HEK293 (cell line): ENCODE measurements at regions not wholly inside any gene's neighbourhood (a gene's known extent, or its start where the extent isn't known, plus 50 kb on each side); places are given as distances from the start of the nearest gene placed in this dataset.

Experiments
- CTCF ChIA-PET: fragments of 350-600 bp; formaldehyde crosslinking; extraction: SDS; loops from one replicate; lab custom pipeline; 2021; ENCODE audit warnings: antibody characterized with exemption; lab: Yijun Ruan, JAX
- POLR2A ChIA-PET: fragments of 300-600 bp; formaldehyde crosslinking; extraction: SDS; loops from one replicate; lab custom pipeline; 2020; ENCODE audit warnings: antibody characterized with exemption, inconsistent platforms; lab: Yijun Ruan, JAX
- H3K27ac ChIP-seq: fragments of 200-500 bp; sonication (Bioruptor generic); 2 replicates; pipeline ENCODE4 v1.5.1; 2014; ENCODE audit warnings: low read depth, low read length, control low read depth, inconsistent platforms; ENCODE audit errors: extremely low read depth
- H3K36me3 ChIP-seq, 2 experiments: fragments of 200-500 bp in 1 of 2; sonication (Bioruptor generic) in 1 of 2; 1 replicate in 1 of 2; 2 replicates in 1 of 2; pipeline ENCODE4 v1.5.1; 2014 to 2017; ENCODE audit warnings: inconsistent platforms in 2 of 2, low read length in 2 of 2; ENCODE audit not compliant: control insufficient read depth in 2 of 2, insufficient read depth in 1 of 2
- H3K4me1 ChIP-seq: fragments of 200-500 bp; sonication (Bioruptor generic); 2 replicates; pipeline ENCODE4 v1.5.1; 2014; ENCODE audit warnings: mild to moderate bottlenecking, low read length, inconsistent platforms; ENCODE audit not compliant: control insufficient read depth, insufficient read depth
- H3K4me3 ChIP-seq: 2 replicates; pipeline ENCODE4 v1.5.1; 2011; ENCODE audit warnings: low read depth, mild to moderate bottlenecking, control low read depth, low read length, moderate library complexity
- H3K9me3 ChIP-seq: fragments of 200-500 bp; sonication (Bioruptor generic); 2 replicates; pipeline ENCODE4 v1.5.1; 2014; ENCODE audit warnings: low read depth, low read length, inconsistent platforms; ENCODE audit not compliant: control insufficient read depth, insufficient read depth
- GLIS1 ChIP-seq: fragments of 450-650 bp; formaldehyde crosslinking; IDR thresholded peaks from 2 replicates; pipeline ENCODE4 v1.5.1; 2016; ENCODE audit warnings: missing biosample characterization, missing genetic modification characterization
- KLF9 ChIP-seq: fragments of 450-650 bp; formaldehyde crosslinking; IDR thresholded peaks from 2 replicates; pipeline ENCODE4 v1.5.1; 2016; ENCODE audit warnings: missing biosample characterization, missing genetic modification characterization, low read depth
- OVOL3 ChIP-seq: fragments of 450-650 bp; formaldehyde crosslinking; IDR thresholded peaks from 2 replicates; pipeline ENCODE4 v1.5.1; 2016; ENCODE audit warnings: missing biosample characterization, missing genetic modification characterization
- PRDM1 ChIP-seq: fragments of 450-650 bp; formaldehyde crosslinking; IDR thresholded peaks from 2 replicates; pipeline ENCODE4; 2016; ENCODE audit warnings: missing biosample characterization, missing genetic modification characterization
- PRDM10 ChIP-seq: fragments of 450-650 bp; formaldehyde crosslinking; IDR thresholded peaks from 2 replicates; pipeline ENCODE4 v1.5.1; 2016; ENCODE audit warnings: missing biosample characterization, missing genetic modification characterization
- RBAK ChIP-seq: fragments of 450-650 bp; formaldehyde crosslinking; IDR thresholded peaks from 2 replicates; pipeline ENCODE4 v1.5.1; 2016; ENCODE audit warnings: missing biosample characterization, missing genetic modification characterization
- SCRT2 ChIP-seq: fragments of 450-650 bp; formaldehyde crosslinking; IDR thresholded peaks from 2 replicates; pipeline ENCODE4 v1.5.1; 2016; ENCODE audit warnings: missing biosample characterization, missing genetic modification characterization
- TSHZ1 ChIP-seq: fragments of 450-650 bp; formaldehyde crosslinking; IDR thresholded peaks from 2 replicates; pipeline ENCODE4 v1.5.1; 2016; ENCODE audit warnings: missing biosample characterization, missing genetic modification characterization, borderline replicate concordance
- YY1 ChIP-seq: fragments of 450-650 bp; formaldehyde crosslinking; IDR thresholded peaks from 2 replicates; pipeline ENCODE4 v1.5.1; 2018; ENCODE audit warnings: missing biosample characterization, missing genetic modification characterization
- ZBTB11 ChIP-seq: fragments of 450-650 bp; formaldehyde crosslinking; conservative IDR thresholded peaks from 2 replicates; pipeline ENCODE4 v1.5.1; 2016; ENCODE audit warnings: low read depth, missing biosample characterization, missing genetic modification characterization
- ZEB2 ChIP-seq: fragments of 450-650 bp; formaldehyde crosslinking; IDR thresholded peaks from 2 replicates; pipeline ENCODE4 v1.5.1; 2016; ENCODE audit warnings: missing biosample characterization, missing genetic modification characterization
- ZFP69B ChIP-seq: fragments of 450-650 bp; formaldehyde crosslinking; IDR thresholded peaks from 2 replicates; pipeline ENCODE4 v1.5.1; 2016; ENCODE audit warnings: missing biosample characterization, missing genetic modification characterization
- ZNF10 ChIP-seq: fragments of 450-650 bp; formaldehyde crosslinking; IDR thresholded peaks from 2 replicates; pipeline ENCODE4 v1.5.1; 2017; ENCODE audit warnings: missing biosample characterization, missing genetic modification characterization
- ZNF138 ChIP-seq: fragments of 450-650 bp; formaldehyde crosslinking; IDR thresholded peaks from 2 replicates; pipeline ENCODE4 v1.5.1; 2016; ENCODE audit warnings: missing biosample characterization, missing genetic modification characterization, borderline replicate concordance
- ZNF366 ChIP-seq: fragments of 450-650 bp; formaldehyde crosslinking; conservative IDR thresholded peaks from 2 replicates; pipeline ENCODE4 v1.5.1; 2016; ENCODE audit warnings: missing biosample characterization, missing genetic modification characterization
- ZNF423 ChIP-seq: fragments of 450-650 bp; formaldehyde crosslinking; IDR thresholded peaks from 2 replicates; pipeline ENCODE4 v1.5.1; 2016; ENCODE audit warnings: missing biosample characterization, missing genetic modification characterization
- ZNF473 ChIP-seq: fragments of 450-650 bp; formaldehyde crosslinking; IDR thresholded peaks from 2 replicates; pipeline ENCODE4 v1.5.1; 2017; ENCODE audit warnings: missing biosample characterization, missing genetic modification characterization
- ZNF48 ChIP-seq: fragments of 450-650 bp; formaldehyde crosslinking; IDR thresholded peaks from 2 replicates; pipeline ENCODE4 v1.5.1; 2016; ENCODE audit warnings: missing biosample characterization, missing genetic modification characterization
- ZNF488 ChIP-seq: fragments of 450-650 bp; formaldehyde crosslinking; IDR thresholded peaks from 2 replicates; pipeline ENCODE4 v1.5.1; 2016; ENCODE audit warnings: missing biosample characterization, missing genetic modification characterization
- ZNF529 ChIP-seq: fragments of 450-650 bp; formaldehyde crosslinking; IDR thresholded peaks from 2 replicates; pipeline ENCODE4 v1.5.1; 2017; ENCODE audit warnings: missing genetic modification characterization, missing biosample characterization; ENCODE audit not compliant: insufficient replicate concordance
- ZNF530 ChIP-seq: fragments of 450-650 bp; formaldehyde crosslinking; IDR thresholded peaks from 2 replicates; pipeline ENCODE4 v1.5.1; 2016; ENCODE audit warnings: low read depth, missing biosample characterization, missing genetic modification characterization
- ZNF548 ChIP-seq: fragments of 450-650 bp; formaldehyde crosslinking; IDR thresholded peaks from 2 replicates; pipeline ENCODE4 v1.5.1; 2016; ENCODE audit warnings: missing biosample characterization, missing genetic modification characterization
- ZNF707 ChIP-seq: fragments of 450-650 bp; formaldehyde crosslinking; IDR thresholded peaks from 2 replicates; pipeline ENCODE4 v1.5.1; 2016; ENCODE audit warnings: missing biosample characterization, missing genetic modification characterization
- ZNF768 ChIP-seq: fragments of 450-650 bp; formaldehyde crosslinking; IDR thresholded peaks from 2 replicates; pipeline ENCODE4 v1.5.1; 2018; ENCODE audit warnings: missing biosample characterization, mild to moderate bottlenecking, missing genetic modification characterization
- ZNF776 ChIP-seq: fragments of 450-650 bp; formaldehyde crosslinking; IDR thresholded peaks from 2 replicates; pipeline ENCODE4 v1.5.0; 2017; ENCODE audit warnings: missing biosample characterization, missing genetic modification characterization, borderline replicate concordance

GRCh38 chr5:41629897-41630296 lies 119.5 kb upstream of the PLCXD3 start:
- CTCF ChIA-PET = no interaction called here
- POLR2A ChIA-PET = no interaction called here
- Histone ChIP-seq H3K4me1 (no peaks in the 10 kb centered on the region), H3K36me3 (no peaks in the 10 kb centered on the region), H3K4me3 (no peak overlapping the region), H3K27ac (no peak overlapping the region), H3K9me3 (no peaks in the 10 kb centered on the region)
- no peak for TF ChIP-seq ZNF48 (tag by site-specific recombination)
- no peak for TF ChIP-seq ZNF776 (tag by site-specific recombination)
- no peak for TF ChIP-seq ZNF366 (tag by site-specific recombination)
- TF ChIP-seq YY1 (tag by site-specific recombination) = no peak
- TF ChIP-seq ZNF423 = no peak
- no peak for TF ChIP-seq KLF9 (tag by site-specific recombination)
- TF ChIP-seq ZNF488 (tag by site-specific recombination) = no peak
- no peak for TF ChIP-seq ZNF530 (tag by site-specific recombination)
- no peak for TF ChIP-seq ZNF548 (tag by site-specific recombination)
- no peak for TF ChIP-seq ZEB2 (tag by site-specific recombination)
- TF ChIP-seq SCRT2 (tag by site-specific recombination) = no peak
- TF ChIP-seq ZNF10 (tag by site-specific recombination) = no peak

GRCh38 chr5:41625571-41625970 lies 115.2 kb upstream of the PLCXD3 start:
- H3K36me3 ChIP-seq = no peaks in the 10 kb centered on the region
- TF ChIP-seq OVOL3 (tag by site-specific recombination) (no peak), GLIS1 (no peak), RBAK (no peak), ZFP69B (tag by site-specific recombination) (no peak), ZNF707 (tag by site-specific recombination) (no peak), ZBTB11 (no peak), ZNF776 (tag by site-specific recombination) (no peak), KLF9 (tag by site-specific recombination) (no peak), TSHZ1 (tag by site-specific recombination) (no peak), PRDM10 (tag by site-specific recombination) (no peak), PRDM1 (tag by site-specific recombination) (no peak), ZNF138 (tag by site-specific recombination) (no peak), ZNF473 (tag by site-specific recombination) (no peak), ZNF529 (tag by site-specific recombination) (no peak), ZNF768 (tag by site-specific recombination) (no peak)

More at GRCh38 chr5:41625571-41625970, 115.2 kb upstream of the PLCXD3 start:
- Histone ChIP-seq H3K27ac (no peak overlapping the region), H3K9me3 (no peaks in the 10 kb centered on the region), H3K4me1 (no peaks in the 10 kb centered on the region), H3K4me3 (no peak overlapping the region)
- ChIA-PET CTCF (no interaction called here), POLR2A (no interaction called here)
